H9 (cell line): ENCODE measurements at regions not wholly inside any gene's neighbourhood (a gene's known extent, or its start where the extent isn't known, plus 50 kb on each side); places are given as distances from the start of the nearest gene placed in this dataset.

Source experiments
- DNase-seq: peaks from one replicate; pipeline ENCODE4 v3.0.0-alpha.2; 2017
- H2AFZ ChIP-seq: one replicate; pipeline ENCODE4 v1.6.1; 2013; ENCODE audit warnings: mild to moderate bottlenecking, low read length, control low read depth, moderate library complexity
- H2AK5ac ChIP-seq: 2 replicates; pipeline ENCODE4 v1.6.1; 2013; ENCODE audit warnings: low read length, control low read depth, mixed read lengths; ENCODE audit not compliant: insufficient read length
- H2BK120ac ChIP-seq: one replicate; pipeline ENCODE4 v1.6.1; 2013; ENCODE audit warnings: low read depth, mild to moderate bottlenecking, low read length, control low read depth, inconsistent platforms; ENCODE audit not compliant: poor library complexity, severe bottlenecking
- H2BK12ac ChIP-seq: 2 replicates; pipeline ENCODE4 v1.6.1; 2013; ENCODE audit warnings: low read length, control low read depth, mixed read lengths, low read depth; ENCODE audit not compliant: insufficient read length
- H2BK15ac ChIP-seq: 2 replicates; pipeline ENCODE4 v1.6.1; 2013; ENCODE audit warnings: low read depth, low read length, control low read depth
- H2BK20ac ChIP-seq: one replicate; pipeline ENCODE4 v1.6.1; 2013; ENCODE audit warnings: low read depth, mild to moderate bottlenecking, low read length, control low read depth, inconsistent platforms; ENCODE audit not compliant: poor library complexity, severe bottlenecking
- H2BK5ac ChIP-seq: 2 replicates; pipeline ENCODE4 v1.6.1; 2013; ENCODE audit warnings: low read length, control low read depth, mixed read lengths; ENCODE audit not compliant: insufficient read length
- H3K14ac ChIP-seq: 2 replicates; pipeline ENCODE4 v1.6.1; 2013; ENCODE audit warnings: low read length, control low read depth; ENCODE audit not compliant: insufficient read depth
- H3K18ac ChIP-seq: 2 replicates; pipeline ENCODE4 v1.6.1; 2013; ENCODE audit warnings: low read depth, mild to moderate bottlenecking, mixed read lengths, low read length, control low read depth; ENCODE audit not compliant: insufficient read length
- H3K23ac ChIP-seq: 2 replicates; pipeline ENCODE4 v1.6.1; 2013; ENCODE audit warnings: low read length, control low read depth, mixed read lengths, low read depth; ENCODE audit not compliant: insufficient read length
- H3K23me2 ChIP-seq: 2 replicates; pipeline ENCODE4 v1.6.1; 2013; ENCODE audit warnings: low read depth, mild to moderate bottlenecking, mixed read lengths, low read length, control low read depth; ENCODE audit not compliant: insufficient read length, poor library complexity, severe bottlenecking
- H3K27ac ChIP-seq: 2 replicates; pipeline ENCODE4 v1.5.1; 2013; ENCODE audit warnings: low read length, control low read depth, mixed read lengths, low read depth; ENCODE audit not compliant: insufficient read length
- H3K27me3 ChIP-seq: 2 replicates; pipeline ENCODE4 v1.6.1; 2013; ENCODE audit warnings: low read length, control low read depth, inconsistent platforms; ENCODE audit not compliant: insufficient read depth
- H3K4ac ChIP-seq: 2 replicates; pipeline ENCODE4 v1.6.1; 2013; ENCODE audit warnings: low read depth, mild to moderate bottlenecking, control low read depth, inconsistent platforms, low read length, moderate library complexity
- H3K4me1 ChIP-seq: 2 replicates; pipeline ENCODE4 v1.6.1; 2013; ENCODE audit warnings: low read length, control low read depth, inconsistent platforms; ENCODE audit not compliant: insufficient read depth
- H3K4me2 ChIP-seq: 2 replicates; pipeline ENCODE4 v1.6.1; 2013; ENCODE audit warnings: low read length, control low read depth, mixed read lengths; ENCODE audit not compliant: insufficient read length, insufficient read depth
- H3K56ac ChIP-seq: 2 replicates; pipeline ENCODE4 v1.6.1; 2013; ENCODE audit warnings: low read depth, mild to moderate bottlenecking, mixed read lengths, low read length, control low read depth; ENCODE audit not compliant: insufficient read length
- H3K79me1 ChIP-seq: 2 replicates; pipeline ENCODE4 v1.6.1; 2013; ENCODE audit warnings: low read depth, mild to moderate bottlenecking, moderate library complexity, low read length, control low read depth, inconsistent platforms; ENCODE audit not compliant: insufficient read depth, poor library complexity, severe bottlenecking
- H3K79me2 ChIP-seq: 2 replicates; pipeline ENCODE4 v1.6.1; 2013; ENCODE audit warnings: low read length, control low read depth, inconsistent platforms; ENCODE audit not compliant: insufficient read depth
- H3K9ac ChIP-seq: 2 replicates; pipeline ENCODE4 v1.6.1; 2013; ENCODE audit warnings: low read length, control low read depth, mixed read lengths; ENCODE audit not compliant: insufficient read length; ENCODE audit errors: extremely low read depth
- H3K9me3 ChIP-seq: one replicate; pipeline ENCODE4 v1.6.1; 2013; ENCODE audit warnings: low read depth, low read length, inconsistent platforms; ENCODE audit not compliant: control insufficient read depth
- H3T11ph ChIP-seq: one replicate; pipeline ENCODE4 v1.6.1; 2013; ENCODE audit warnings: mild to moderate bottlenecking, low read length, control low read depth, inconsistent platforms
- H4K20me1 ChIP-seq: one replicate; pipeline ENCODE4 v1.6.1; 2013; ENCODE audit not compliant: control insufficient read depth, insufficient read length, insufficient read depth
- H4K5ac ChIP-seq: 2 replicates; pipeline ENCODE4 v1.6.1; 2013; ENCODE audit warnings: low read depth, mild to moderate bottlenecking, mixed read lengths, low read length, control low read depth; ENCODE audit not compliant: insufficient read length
- H4K8ac ChIP-seq: replicated peaks from 2 replicates; pipeline ENCODE4 v1.6.1; 2013; ENCODE audit warnings: low read length, control low read depth, mixed read lengths, low read depth; ENCODE audit not compliant: insufficient read length
- H4K91ac ChIP-seq: 2 replicates; pipeline ENCODE4 v1.6.1; 2013; ENCODE audit warnings: low read depth, mild to moderate bottlenecking, moderate library complexity, mixed read lengths, low read length, control low read depth; ENCODE audit not compliant: insufficient read length
- H3K27ac Mint-ChIP-seq, 3 experiments: 2 replicates in 2 of 3; 3 replicates in 1 of 3; pipeline ENCODE4 v1.8.0; 2020 to 2021; ENCODE audit warnings: mixed read lengths in 3 of 3, mild to moderate bottlenecking in 1 of 3, moderate library complexity in 1 of 3
- H3K27me3 Mint-ChIP-seq: 2 replicates; pipeline ENCODE4 v1.8.0; 2021; ENCODE audit warnings: low read depth, mild to moderate bottlenecking, moderate library complexity, mixed read lengths
- H3K36me3 Mint-ChIP-seq, 3 experiments: 2 replicates in 2 of 3; 3 replicates in 1 of 3; pipeline ENCODE4 v1.8.0; 2020 to 2021; ENCODE audit warnings: low read depth in 3 of 3, mixed read lengths in 3 of 3; ENCODE audit not compliant: insufficient read depth in 1 of 3
- H3K4me1 Mint-ChIP-seq, 2 experiments: 2 replicates each; pipeline ENCODE4 v1.8.0; 2020; ENCODE audit warnings: mixed read lengths in 2 of 2
- H3K4me3 Mint-ChIP-seq, 2 experiments: 2 replicates in 1 of 2; 3 replicates in 1 of 2; pipeline ENCODE4 v1.8.0; 2020 to 2021; ENCODE audit warnings: mild to moderate bottlenecking in 2 of 2, mixed read lengths in 2 of 2, moderate library complexity in 1 of 2
- H3K9me3 Mint-ChIP-seq, 2 experiments: 2 replicates in 1 of 2; 3 replicates in 1 of 2; pipeline ENCODE4 v1.8.0; 2020; ENCODE audit warnings: mild to moderate bottlenecking in 2 of 2, mixed read lengths in 2 of 2, moderate library complexity in 1 of 2
- TF ChIP-seq, protein P1 (sequence below): fragments of 200-600 bp; sonication (generic); conservative IDR thresholded peaks from 3 replicates; pipeline ENCODE4 v1.8.0; 2021; ENCODE audit warnings: antibody characterized with exemption, mild to moderate bottlenecking

DNA sequence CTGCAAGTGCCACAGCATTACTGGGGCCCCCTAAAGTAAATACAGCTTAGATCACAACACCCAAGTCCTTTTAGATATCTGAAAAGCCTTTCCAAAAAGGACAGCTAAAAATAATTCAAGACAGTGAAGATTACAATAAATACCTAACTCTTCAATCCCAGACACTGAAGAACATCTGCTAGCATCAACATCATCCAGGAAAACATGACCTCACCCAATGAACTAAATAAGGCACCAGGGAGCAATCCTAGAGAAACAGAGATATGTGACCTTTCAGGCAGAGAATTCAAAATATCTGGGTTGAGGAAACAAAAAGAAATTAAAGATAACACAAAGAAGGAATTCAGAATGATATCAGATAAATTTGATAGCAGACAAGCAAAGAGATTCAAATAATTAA lies 71.7 kb upstream of the TTC14 start:
- no peak overlapping the region for H3K27ac ChIP-seq
- no peak overlapping the region for H2BK20ac ChIP-seq
- H2AK5ac ChIP-seq, result no peak overlapping the region
- H3K14ac ChIP-seq, result no peak overlapping the region
- Mint-ChIP-seq H3K9me3 (no peaks in the 10 kb centered on the region), H3K27ac (no peak overlapping the region), H3K4me3 (no peak overlapping the region), H3K27me3 (no peaks in the 10 kb centered on the region; the same call in 1 of the 2 replicates), H3K4me1 (no peaks in the 10 kb centered on the region), H3K36me3 (no peaks in the 10 kb centered on the region; a peak in 1 of 7 replicates)
- no peak overlapping the region for H2BK15ac ChIP-seq
- no peaks in the 10 kb centered on the region for H3K4me1 ChIP-seq
- no peak overlapping the region for H3K18ac ChIP-seq
- no peak overlapping the region for H4K5ac ChIP-seq
- no peak overlapping the region for H3K4me2 ChIP-seq
- H2BK120ac ChIP-seq, result no peak overlapping the region
- H3K9ac ChIP-seq, result no peak overlapping the region
- H2AFZ ChIP-seq, result no peak overlapping the region
- TF ChIP-seq, protein P1, sequence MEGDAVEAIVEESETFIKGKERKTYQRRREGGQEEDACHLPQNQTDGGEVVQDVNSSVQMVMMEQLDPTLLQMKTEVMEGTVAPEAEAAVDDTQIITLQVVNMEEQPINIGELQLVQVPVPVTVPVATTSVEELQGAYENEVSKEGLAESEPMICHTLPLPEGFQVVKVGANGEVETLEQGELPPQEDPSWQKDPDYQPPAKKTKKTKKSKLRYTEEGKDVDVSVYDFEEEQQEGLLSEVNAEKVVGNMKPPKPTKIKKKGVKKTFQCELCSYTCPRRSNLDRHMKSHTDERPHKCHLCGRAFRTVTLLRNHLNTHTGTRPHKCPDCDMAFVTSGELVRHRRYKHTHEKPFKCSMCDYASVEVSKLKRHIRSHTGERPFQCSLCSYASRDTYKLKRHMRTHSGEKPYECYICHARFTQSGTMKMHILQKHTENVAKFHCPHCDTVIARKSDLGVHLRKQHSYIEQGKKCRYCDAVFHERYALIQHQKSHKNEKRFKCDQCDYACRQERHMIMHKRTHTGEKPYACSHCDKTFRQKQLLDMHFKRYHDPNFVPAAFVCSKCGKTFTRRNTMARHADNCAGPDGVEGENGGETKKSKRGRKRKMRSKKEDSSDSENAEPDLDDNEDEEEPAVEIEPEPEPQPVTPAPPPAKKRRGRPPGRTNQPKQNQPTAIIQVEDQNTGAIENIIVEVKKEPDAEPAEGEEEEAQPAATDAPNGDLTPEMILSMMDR, result no peak
- H4K20me1 ChIP-seq, result no peaks in the 10 kb centered on the region
- H3K27me3 ChIP-seq, result no peaks in the 10 kb centered on the region
- no peak overlapping the region for H2BK12ac ChIP-seq
- no peak overlapping the region for H3K56ac ChIP-seq
- no peaks in the 10 kb centered on the region for H3K79me1 ChIP-seq
- no peak overlapping the region for H2BK5ac ChIP-seq
- no peak overlapping the region for H3K23ac ChIP-seq
- H3K79me2 ChIP-seq, result no peaks in the 10 kb centered on the region
- no peaks in the 10 kb centered on the region for H3K23me2 ChIP-seq
- DNase-seq, result no peak
- H3T11ph ChIP-seq, result no peak overlapping the region
- no peak overlapping the region for H4K91ac ChIP-seq
- H3K4ac ChIP-seq, result no peak overlapping the region
- H4K8ac ChIP-seq, result no peak overlapping the region
- H3K9me3 ChIP-seq, result no peaks in the 10 kb centered on the region
